RWPE2 (cell line): ENCODE measurements at regions not wholly inside any gene's neighbourhood (a gene's known extent, or its start where the extent isn't known, plus 50 kb on each side); places are given as distances from the start of the nearest gene placed in this dataset.

Experiments used
- ATAC-seq: fragments of 200-7000 bp; cut with Tn5 transposase; 3 replicates; pipeline ENCODE4 v1.9.1; 2021; ENCODE audit warnings: low read depth
- DNase-seq: peaks from one replicate; pipeline ENCODE4 v3.0.0-alpha.2; 2020; ENCODE audit warnings: low spot score
- H3K27ac ChIP-seq: fragments of 450-650 bp; 2 replicates; pipeline ENCODE4 v1.5.1; 2017; ENCODE audit warnings: mild to moderate bottlenecking; ENCODE audit not compliant: poor library complexity, severe bottlenecking
- H3K27me3 ChIP-seq: fragments of 250-450 bp; sonication (Bioruptor Pico); 2 replicates; pipeline ENCODE4 v1.5.1; 2021; ENCODE audit warnings: mild to moderate bottlenecking, moderate library complexity; ENCODE audit not compliant: insufficient read depth, poor library complexity, severe bottlenecking
- H3K36me3 ChIP-seq: fragments of 250-450 bp; sonication (Bioruptor Pico); 2 replicates; pipeline ENCODE4 v1.5.1; 2020; ENCODE audit warnings: low read depth, mild to moderate bottlenecking, moderate library complexity
- H3K4me1 ChIP-seq: fragments of 250-450 bp; sonication (Bioruptor Pico); 2 replicates; pipeline ENCODE4 v1.5.1; 2021; ENCODE audit warnings: mild to moderate bottlenecking, moderate library complexity; ENCODE audit not compliant: insufficient read depth, poor library complexity, severe bottlenecking
- H3K4me3 ChIP-seq: fragments of 250-450 bp; sonication (Bioruptor Pico); 2 replicates; pipeline ENCODE4 v1.5.1; 2021; ENCODE audit warnings: mild to moderate bottlenecking, moderate library complexity; ENCODE audit not compliant: severe bottlenecking
- H3K9me3 ChIP-seq: fragments of 250-450 bp; sonication (Bioruptor Pico); 2 replicates; pipeline ENCODE4 v1.5.1; 2021; ENCODE audit warnings: mild to moderate bottlenecking, moderate library complexity; ENCODE audit not compliant: severe bottlenecking
- TF ChIP-seq, protein P1 (sequence below): fragments of 450-650 bp; IDR thresholded peaks from one replicate; pipeline ENCODE4 v1.5.1; 2017; ENCODE audit warnings: mild to moderate bottlenecking, moderate library complexity; ENCODE audit not compliant: poor library complexity, severe bottlenecking

- H3K9me3 ChIP-seq, result no peaks in the 10 kb centered on the region
- ATAC-seq (no peak), DNase-seq (no peak)
- H3K27me3 ChIP-seq, result no peaks in the 10 kb centered on the region
- no peak overlapping the region for H3K4me3 ChIP-seq
- H3K4me1 ChIP-seq, result no peaks in the 10 kb centered on the region
- no peak overlapping the region for H3K27ac ChIP-seq
- TF ChIP-seq, protein P1, sequence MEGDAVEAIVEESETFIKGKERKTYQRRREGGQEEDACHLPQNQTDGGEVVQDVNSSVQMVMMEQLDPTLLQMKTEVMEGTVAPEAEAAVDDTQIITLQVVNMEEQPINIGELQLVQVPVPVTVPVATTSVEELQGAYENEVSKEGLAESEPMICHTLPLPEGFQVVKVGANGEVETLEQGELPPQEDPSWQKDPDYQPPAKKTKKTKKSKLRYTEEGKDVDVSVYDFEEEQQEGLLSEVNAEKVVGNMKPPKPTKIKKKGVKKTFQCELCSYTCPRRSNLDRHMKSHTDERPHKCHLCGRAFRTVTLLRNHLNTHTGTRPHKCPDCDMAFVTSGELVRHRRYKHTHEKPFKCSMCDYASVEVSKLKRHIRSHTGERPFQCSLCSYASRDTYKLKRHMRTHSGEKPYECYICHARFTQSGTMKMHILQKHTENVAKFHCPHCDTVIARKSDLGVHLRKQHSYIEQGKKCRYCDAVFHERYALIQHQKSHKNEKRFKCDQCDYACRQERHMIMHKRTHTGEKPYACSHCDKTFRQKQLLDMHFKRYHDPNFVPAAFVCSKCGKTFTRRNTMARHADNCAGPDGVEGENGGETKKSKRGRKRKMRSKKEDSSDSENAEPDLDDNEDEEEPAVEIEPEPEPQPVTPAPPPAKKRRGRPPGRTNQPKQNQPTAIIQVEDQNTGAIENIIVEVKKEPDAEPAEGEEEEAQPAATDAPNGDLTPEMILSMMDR, result no peak
- H3K36me3 ChIP-seq, result no peaks in the 10 kb centered on the region
Observed at GRCh38 chr20:40463171-40463570, 225.9 kb downstream of the MAFB start.

- Histone ChIP-seq H3K4me3 (no peak overlapping the region), H3K4me1 (no peaks in the 10 kb centered on the region), H3K27ac (no peak overlapping the region), H3K9me3 (no peaks in the 10 kb centered on the region), H3K36me3 (no peaks in the 10 kb centered on the region), H3K27me3 (no peaks in the 10 kb centered on the region)
- ATAC-seq (0 out of 3 replicates have a peak, but pooled peaks have one; percentile 40), DNase-seq (no peak)
- TF ChIP-seq, protein P1, result no peak
Observed at GRCh38 chr20:40462566-40462965, 226.5 kb downstream of the MAFB start.

GRCh38 chr20:40459299-40459698 lies 229.7 kb downstream of the MAFB start:
- no peak for ATAC-seq
- Histone ChIP-seq H3K9me3 (no peaks in the 10 kb centered on the region), H3K27me3 (no peaks in the 10 kb centered on the region), H3K36me3 (no peaks in the 10 kb centered on the region), H3K4me1 (no peaks in the 10 kb centered on the region), H3K27ac (no peak overlapping the region), H3K4me3 (no peak overlapping the region)
- TF ChIP-seq, protein P1, result no peak
- DNase-seq, result no peak

GRCh38 chr20:40457404-40457803 lies 231.6 kb downstream of the MAFB start:
- Histone ChIP-seq H3K36me3 (no peaks in the 10 kb centered on the region), H3K9me3 (no peaks in the 10 kb centered on the region), H3K4me1 (no peaks in the 10 kb centered on the region), H3K27ac (no peak overlapping the region), H3K27me3 (no peaks in the 10 kb centered on the region), H3K4me3 (no peak overlapping the region)
- no peak for ATAC-seq
- TF ChIP-seq, protein P1, result no peak
- no peak for DNase-seq

GRCh38 chr20:40452758-40453157 lies 236.3 kb downstream of the MAFB start:
- no peak for DNase-seq
- no peak overlapping the region for H3K27ac ChIP-seq
- no peak for ATAC-seq
- no peaks in the 10 kb centered on the region for H3K4me1 ChIP-seq
- no peaks in the 10 kb centered on the region for H3K9me3 ChIP-seq
- no peaks in the 10 kb centered on the region for H3K36me3 ChIP-seq
- TF ChIP-seq, protein P1, result no peak
- H3K4me3 ChIP-seq, result no peak overlapping the region
- H3K27me3 ChIP-seq, result no peaks in the 10 kb centered on the region
